SK-N-SH (cell line): ENCODE measurements at regions not wholly inside any gene's neighbourhood (a gene's known extent, or its start where the extent isn't known, plus 50 kb on each side); places are given as distances from the start of the nearest gene placed in this dataset.
"Not testable (repeated sequence)": the region's sequence is repeated elsewhere in the genome, so short reads cannot be mapped to it uniquely, and the experiment has no call there.

ENCODE experiments used
- CTCF ChIA-PET: fragments of 300-600, 350-600 bp; formaldehyde crosslinking; extraction: SDS; loops from one replicate; lab custom pipeline; 2021; lab: Yijun Ruan, JAX
- POLR2A ChIA-PET: fragments of 350-600 bp; sonication (Branson Sonifier 250); formaldehyde crosslinking; extraction: SDS; loops from one replicate; lab custom pipeline; 2020; ENCODE audit warnings: antibody characterized with exemption, inconsistent platforms; lab: Yijun Ruan, JAX
- DNase-seq: peaks from one replicate; pipeline ENCODE4 v3.0.0; 2012
- H2AFZ ChIP-seq: fragments of 200-600 bp; sonication (generic); 2 replicates; pipeline ENCODE4 v1.8.1; 2016; ENCODE audit warnings: antibody characterized with exemption, mild to moderate bottlenecking, low read depth
- H3F3A ChIP-seq: fragments of 200-600 bp; sonication (generic); replicated peaks from 2 replicates; pipeline ENCODE3; 2016; ENCODE audit warnings: antibody characterized with exemption, mild to moderate bottlenecking; ENCODE audit not compliant: insufficient read depth
- H3K27ac ChIP-seq, 2 experiments: fragments of 200-500 bp in 1 of 2; fragments of 200-600 bp in 1 of 2; sonication (Bioruptor generic) in 1 of 2; sonication (generic), shearing (Covaris generic) in 1 of 2; 2 replicates each; pipeline versions ENCODE4 v1.5.1 to v1.6.1; 2014 to 2016; ENCODE audit warnings: low read depth in 2 of 2, inconsistent platforms in 1 of 2, low read length in 1 of 2, mild to moderate bottlenecking in 1 of 2, mixed read lengths in 1 of 2
- H3K27me3 ChIP-seq: fragments of 200-600 bp; sonication (generic), shearing (Covaris generic); 2 replicates; pipeline ENCODE4 v1.6.1; 2016; ENCODE audit warnings: mixed run types; ENCODE audit not compliant: insufficient read depth
- H3K36me3 ChIP-seq, 2 experiments: fragments of 200-500 bp in 1 of 2; fragments of 200-600 bp in 1 of 2; sonication (Bioruptor generic) in 1 of 2; sonication (generic) in 1 of 2; replicated peaks in 1 of 2; 2 replicates each; pipeline versions ENCODE3 to v1.5.1; 2014 to 2016; ENCODE audit warnings: low read length in 1 of 2, mild to moderate bottlenecking in 1 of 2; ENCODE audit not compliant: insufficient read depth in 2 of 2, control insufficient read depth in 1 of 2
- H3K4me1 ChIP-seq, 2 experiments: fragments of 200-500 bp in 1 of 2; fragments of 200-600 bp in 1 of 2; sonication (Bioruptor generic) in 1 of 2; sonication (generic), shearing (Covaris generic) in 1 of 2; 2 replicates each; pipeline versions ENCODE4 v1.5.1 to v1.6.1; 2014 to 2016; ENCODE audit warnings: low read depth in 1 of 2, low read length in 1 of 2, mixed run types in 1 of 2; ENCODE audit not compliant: insufficient read depth in 2 of 2, control insufficient read depth in 1 of 2
- H3K4me2 ChIP-seq: fragments of 200-600 bp; sonication (generic), shearing (Covaris generic); 2 replicates; pipeline ENCODE4 v1.6.1; 2017; ENCODE audit warnings: mixed run types
- H3K4me3 ChIP-seq, 2 experiments: fragments of 200-500 bp in 1 of 2; fragments of 200-600 bp in 1 of 2; sonication (Bioruptor generic) in 1 of 2; sonication (generic), shearing (Covaris generic) in 1 of 2; 2 replicates each; pipeline versions ENCODE4 v1.5.1 to v1.8.1; 2014 to 2016; ENCODE audit warnings: low read depth in 2 of 2, inconsistent platforms in 1 of 2, low read length in 1 of 2, mild to moderate bottlenecking in 1 of 2, mixed read lengths in 1 of 2, moderate library complexity in 1 of 2
- H3K79me2 ChIP-seq: fragments of 200-600 bp; sonication (generic); 2 replicates; pipeline ENCODE4 v1.8.1; 2017; ENCODE audit warnings: mild to moderate bottlenecking; ENCODE audit not compliant: insufficient read depth
- H3K9ac ChIP-seq: fragments of 200-600 bp; sonication (generic); 2 replicates; pipeline ENCODE4 v1.6.1; 2017; ENCODE audit warnings: mixed run types
- H3K9me2 ChIP-seq: fragments of 200-600 bp; sonication (generic); 2 replicates; pipeline ENCODE4 v1.6.1; 2017; ENCODE audit warnings: mixed run types
- H3K9me3 ChIP-seq: fragments of 200-600 bp; sonication (generic); 2 replicates; pipeline ENCODE4 v1.6.1; 2017; ENCODE audit warnings: mixed run types, mild to moderate bottlenecking, moderate library complexity
- H4K20me1 ChIP-seq: fragments of 200-600 bp; sonication (generic); 2 replicates; pipeline ENCODE4 v1.6.1; 2017; ENCODE audit warnings: mild to moderate bottlenecking, mixed run types; ENCODE audit not compliant: insufficient read depth
- CHD2 ChIP-seq: fragments of 150-350 bp; IDR thresholded peaks from 2 replicates; pipeline ENCODE4 v1.6.1; 2018; ENCODE audit warnings: low read length; ENCODE audit not compliant: partially characterized antibody
- EZH2phosphoT487 ChIP-seq: fragments of 200-600 bp; sonication (generic); IDR thresholded peaks from 2 replicates; pipeline ENCODE4 v1.6.1; 2017; ENCODE audit warnings: low read depth, mixed run types, mild to moderate bottlenecking, antibody characterized with exemption, moderate library complexity, borderline replicate concordance
- FOXM1 ChIP-seq: IDR thresholded peaks from 2 replicates; pipeline ENCODE4 v1.4.0; 2012; ENCODE audit warnings: low read depth, mild to moderate bottlenecking
- GATA2 ChIP-seq: sonication (generic); formaldehyde crosslinking; IDR thresholded peaks from 2 replicates; pipeline ENCODE4 v1.5.0; 2020; ENCODE audit warnings: mild to moderate bottlenecking, missing genetic modification reagents
- MXI1 ChIP-seq: IDR thresholded peaks from 2 replicates; pipeline ENCODE4 v1.6.1; 2012; ENCODE audit warnings: mild to moderate bottlenecking, low read depth, low read length, improper control_type of control experiment
- RCOR1 ChIP-seq: fragments of 150-350 bp; IDR thresholded peaks from 2 replicates; pipeline ENCODE4 v1.6.1; 2017; ENCODE audit warnings: antibody characterized with exemption, low read length
- RXRA ChIP-seq: IDR thresholded peaks from 2 replicates; pipeline ENCODE4 v1.4.0; 2012; ENCODE audit warnings: low read depth, mild to moderate bottlenecking, borderline replicate concordance
- SIN3A ChIP-seq: IDR thresholded peaks from 2 replicates; pipeline ENCODE4 v1.6.1; 2012; ENCODE audit warnings: low read depth, mild to moderate bottlenecking, low read length, moderate library complexity, borderline replicate concordance
- SMC3 ChIP-seq: IDR thresholded peaks from 2 replicates; pipeline ENCODE4 v1.6.1; 2012; ENCODE audit warnings: low read depth, low read length, improper control_type of control experiment
- TCF12 ChIP-seq: IDR thresholded peaks from 2 replicates; pipeline ENCODE4 v1.4.0; 2012
- TEAD4 ChIP-seq: IDR thresholded peaks from 2 replicates; pipeline ENCODE4 v1.4.0; 2012; ENCODE audit warnings: mild to moderate bottlenecking, borderline replicate concordance; ENCODE audit not compliant: insufficient read depth
- YY1 ChIP-seq: IDR thresholded peaks from 2 replicates; pipeline ENCODE4 v1.4.0; 2012; ENCODE audit warnings: low read depth, mild to moderate bottlenecking
- WGBS: methylation state at CpG from one replicate; pipeline ENCODE4 v1.1.6; 2017; ENCODE audit warnings: low lambda C conversion rate; 5-methylcytosine and 5-hydroxymethylcytosine counted together
- TF ChIP-seq, protein P1 (sequence below): IDR thresholded peaks from 2 replicates; pipeline ENCODE4; 2012
- TF ChIP-seq, protein P2 (sequence below): fragments of 150-350 bp; IDR thresholded peaks from 2 replicates; pipeline ENCODE4 v1.6.1; 2016; ENCODE audit warnings: mild to moderate bottlenecking, low read depth, low read length
- TF ChIP-seq, protein P3 (sequence below): IDR thresholded peaks from 2 replicates; pipeline ENCODE4 v1.4.0; 2012; ENCODE audit warnings: low read depth

DNA sequence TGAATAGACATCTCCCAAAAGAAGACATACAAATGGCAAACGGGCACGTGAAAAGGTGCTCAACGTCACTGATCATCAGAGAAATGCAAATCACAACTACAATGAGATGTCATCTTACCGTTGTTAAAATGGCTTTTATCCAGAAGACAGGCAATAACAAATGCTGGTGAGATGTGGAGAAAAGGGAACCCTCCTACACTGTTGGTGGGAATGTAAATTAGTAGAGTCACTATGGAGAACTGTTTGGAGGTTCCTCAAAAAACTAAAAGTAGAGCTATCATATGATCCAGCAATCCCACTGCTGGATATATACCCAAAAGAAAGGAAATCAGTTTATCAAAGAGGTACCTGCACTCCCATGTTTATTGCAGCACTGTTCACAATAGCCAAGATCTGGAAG lies 193.1 kb upstream of the ARID1B start:
- H3K79me2 ChIP-seq, H3K4me3 ChIP-seq, H3F3A ChIP-seq, H3K36me3 ChIP-seq, DNase-seq, H3K27me3 ChIP-seq, POLR2A ChIA-PET, H4K20me1 ChIP-seq, H3K9me3 ChIP-seq, H2AFZ ChIP-seq, H3K9ac ChIP-seq, H3K4me1 ChIP-seq, H3K4me2 ChIP-seq, CTCF ChIA-PET, H3K9me2 ChIP-seq, H3K27ac ChIP-seq: not testable (repeated sequence)
- WGBS = 31% methylated on average over 4 of the region's 4 CpGs

DNA sequence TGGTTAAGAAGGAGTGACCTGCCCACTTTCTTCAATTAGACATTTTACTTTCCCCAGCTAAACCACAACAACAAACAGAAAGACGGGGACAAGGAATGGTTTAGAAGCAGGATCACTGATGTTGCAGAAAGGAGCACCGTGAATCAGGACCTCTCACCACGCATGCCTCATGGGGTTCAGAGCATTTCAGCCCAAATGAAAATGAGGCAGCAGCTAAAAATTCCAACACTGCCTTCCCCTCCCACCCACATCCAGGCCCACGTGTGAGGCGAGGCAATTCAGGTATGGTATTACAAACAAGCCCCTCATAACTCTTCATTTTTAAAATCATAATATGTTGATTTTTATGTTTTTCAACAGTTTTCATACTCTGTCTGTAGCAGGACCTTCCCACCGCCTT lies 194.1 kb upstream of the ARID1B start:
- Histone ChIP-seq H3K4me3 (no peak overlapping the region), H4K20me1 (no peaks in the 10 kb centered on the region), H3K79me2 (no peaks in the 10 kb centered on the region), H3K27ac (no peak overlapping the region), H2AFZ (no peak overlapping the region), H3K4me1 (no peaks in the 10 kb centered on the region), H3K9me3 (no peaks in the 10 kb centered on the region), H3K36me3 (no peaks in the 10 kb centered on the region)
- CTCF ChIA-PET = interaction anchor here (0.9 to 1.8 kb wide), 4 partner anchors 18 to 423 kb away, joined by 3 to 5 read pairs (median 4); no protein-coding TSS in a partner anchor
- no peak for TF ChIP-seq TCF12
- no peak for TF ChIP-seq FOXM1
- TF ChIP-seq TEAD4 = no peak
- TF ChIP-seq RXRA = no peak
- TF ChIP-seq SIN3A = no peak
- TF ChIP-seq, protein P1, sequence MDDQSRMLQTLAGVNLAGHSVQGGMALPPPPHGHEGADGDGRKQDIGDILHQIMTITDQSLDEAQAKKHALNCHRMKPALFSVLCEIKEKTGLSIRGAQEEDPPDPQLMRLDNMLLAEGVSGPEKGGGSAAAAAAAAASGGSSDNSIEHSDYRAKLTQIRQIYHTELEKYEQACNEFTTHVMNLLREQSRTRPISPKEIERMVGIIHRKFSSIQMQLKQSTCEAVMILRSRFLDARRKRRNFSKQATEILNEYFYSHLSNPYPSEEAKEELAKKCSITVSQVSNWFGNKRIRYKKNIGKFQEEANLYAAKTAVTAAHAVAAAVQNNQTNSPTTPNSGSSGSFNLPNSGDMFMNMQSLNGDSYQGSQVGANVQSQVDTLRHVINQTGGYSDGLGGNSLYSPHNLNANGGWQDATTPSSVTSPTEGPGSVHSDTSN = no peak
- no peak for TF ChIP-seq CHD2
- TF ChIP-seq EZH2phosphoT487 = no peak
- TF ChIP-seq GATA2 (CRISPR knock-in tag) = no peak
- TF ChIP-seq, all 33 proteins: peak for 0
- DNase-seq = no peak
- H3K9ac ChIP-seq = no peak overlapping the region
- no peaks in the 10 kb centered on the region for H3K27me3 ChIP-seq
- POLR2A ChIA-PET = no interaction called here
- H3F3A ChIP-seq = no peaks in the 10 kb centered on the region
- H3K9me2 ChIP-seq = no peaks in the 10 kb centered on the region
- 70% methylated on average over 6 of the region's 6 CpGs for WGBS
- H3K4me2 ChIP-seq = no peak overlapping the region

DNA sequence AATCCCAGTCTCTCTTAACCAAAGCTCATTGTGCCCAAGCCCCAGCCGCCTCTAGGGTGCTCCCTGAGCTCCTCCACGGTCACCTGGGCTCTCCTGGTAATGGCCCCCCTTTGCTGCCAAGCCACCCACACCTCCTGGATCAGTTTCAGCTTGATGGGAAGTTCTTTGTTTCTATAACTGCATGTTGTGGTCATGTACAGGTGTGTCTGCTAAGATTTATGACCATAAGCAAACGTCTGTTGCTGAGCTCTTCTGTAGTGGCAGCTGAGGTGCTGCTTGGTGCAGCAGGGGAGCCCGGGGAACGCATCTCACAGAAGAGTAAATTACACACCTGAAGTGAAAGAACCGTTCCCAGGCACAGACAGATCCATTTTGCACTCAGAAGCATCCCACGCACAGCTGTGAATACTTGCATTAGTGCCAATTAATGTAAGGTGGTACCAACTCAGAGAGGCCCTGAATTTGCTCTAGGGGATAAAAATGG lies 194.6 kb upstream of the ARID1B start:
- Histone ChIP-seq H3K9me2 (no peaks in the 10 kb centered on the region), H3K9ac (no peak overlapping the region), H3K4me2 (no peak overlapping the region), H2AFZ (no peak overlapping the region), H3F3A (no peaks in the 10 kb centered on the region), H3K27ac (no peak overlapping the region), H3K4me3 (no peak overlapping the region), H4K20me1 (no peaks in the 10 kb centered on the region), H3K36me3 (no peaks in the 10 kb centered on the region), H3K4me1 (no peaks in the 10 kb centered on the region), H3K79me2 (no peaks in the 10 kb centered on the region), H3K27me3 (no peaks in the 10 kb centered on the region), H3K9me3 (0 out of 2 replicates have a peak, but pooled peaks cover 3% of the 10 kb centered on the region)
- TF ChIP-seq, protein P1 = no peak
- TF ChIP-seq, protein P2, sequence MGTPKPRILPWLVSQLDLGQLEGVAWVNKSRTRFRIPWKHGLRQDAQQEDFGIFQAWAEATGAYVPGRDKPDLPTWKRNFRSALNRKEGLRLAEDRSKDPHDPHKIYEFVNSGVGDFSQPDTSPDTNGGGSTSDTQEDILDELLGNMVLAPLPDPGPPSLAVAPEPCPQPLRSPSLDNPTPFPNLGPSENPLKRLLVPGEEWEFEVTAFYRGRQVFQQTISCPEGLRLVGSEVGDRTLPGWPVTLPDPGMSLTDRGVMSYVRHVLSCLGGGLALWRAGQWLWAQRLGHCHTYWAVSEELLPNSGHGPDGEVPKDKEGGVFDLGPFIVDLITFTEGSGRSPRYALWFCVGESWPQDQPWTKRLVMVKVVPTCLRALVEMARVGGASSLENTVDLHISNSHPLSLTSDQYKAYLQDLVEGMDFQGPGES = no peak
- TF ChIP-seq RCOR1 (no peak), RXRA (no peak), CHD2 (no peak), YY1 (no peak), MXI1 (no peak), SMC3 (no peak)
- TF ChIP-seq, protein P3, sequence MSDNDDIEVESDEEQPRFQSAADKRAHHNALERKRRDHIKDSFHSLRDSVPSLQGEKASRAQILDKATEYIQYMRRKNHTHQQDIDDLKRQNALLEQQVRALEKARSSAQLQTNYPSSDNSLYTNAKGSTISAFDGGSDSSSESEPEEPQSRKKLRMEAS = no peak
- DNase-seq = no peak
- CTCF ChIA-PET = interaction anchor here (0.5 to 1.8 kb wide), 5 partner anchors 18 to 843 kb away, joined by 3 to 5 read pairs (median 4); no protein-coding TSS in a partner anchor
- POLR2A ChIA-PET = no interaction called here
- whole genome bisulfite sequencing = 34% methylated on average over 6 of the region's 7 CpGs
